ENCODE measurements at regions not wholly inside any gene's neighbourhood (a gene's known extent, or its start where the extent isn't known, plus 50 kb on each side); places are given as distances from the start of the nearest gene placed in this dataset.

DNA sequence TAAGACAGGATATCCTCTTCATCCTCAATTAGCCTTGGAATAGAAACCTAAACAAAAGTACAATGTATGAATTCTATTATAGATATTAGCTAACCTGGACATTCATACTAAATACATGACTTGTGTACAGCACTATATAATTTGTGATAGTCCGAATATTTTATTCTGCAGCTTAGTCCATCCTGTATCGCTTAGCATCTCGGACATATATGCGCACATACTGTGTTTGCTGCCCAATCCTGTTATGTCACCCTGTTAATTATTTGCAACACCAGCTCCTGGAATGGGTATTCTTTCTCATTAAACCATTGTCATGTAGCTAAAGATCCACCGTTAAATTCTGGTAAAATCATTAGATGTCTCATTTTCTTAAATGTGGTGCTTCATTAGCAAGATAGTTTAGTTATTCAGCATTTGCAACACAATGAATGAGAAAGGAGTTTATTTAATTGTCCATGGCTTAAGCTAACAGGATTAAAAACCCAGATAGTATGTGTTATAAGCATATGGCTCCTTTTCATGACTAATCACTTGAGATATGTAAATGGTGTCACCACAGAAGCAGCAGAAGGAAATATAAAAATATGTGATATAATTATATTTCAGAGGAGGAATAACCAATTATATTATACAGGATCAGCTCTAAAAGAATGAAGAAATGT is 156.0 kb upstream of the ARHGAP5 start:
- Histone ChIP-seq H3K27ac (no peak overlapping the region), H3K9me2 (replicated peaks; ENCODE audit: insufficient read depth) (no peaks in the 10 kb centered on the region), H3K9me3 (ENCODE audit: low read depth) (no peaks in the 10 kb centered on the region), H3K79me2 (no peaks in the 10 kb centered on the region), H3K4me3 (no peak overlapping the region), H3K4me2 (no peak overlapping the region), H3K27me3 (no peaks in the 10 kb centered on the region), H3K4me1 (ENCODE audit: insufficient read depth) (peaks cover under 1% of the 10 kb centered on the region), H3K36me3 (replicated peaks; ENCODE audit: insufficient read depth, low read depth) (no peaks in the 10 kb centered on the region), H2AFZ (no peak overlapping the region), H4K20me1 (ENCODE audit: insufficient read depth, poor library complexity, severe bottlenecking) (no peaks in the 10 kb centered on the region)
- TF ChIP-seq, protein P1, sequence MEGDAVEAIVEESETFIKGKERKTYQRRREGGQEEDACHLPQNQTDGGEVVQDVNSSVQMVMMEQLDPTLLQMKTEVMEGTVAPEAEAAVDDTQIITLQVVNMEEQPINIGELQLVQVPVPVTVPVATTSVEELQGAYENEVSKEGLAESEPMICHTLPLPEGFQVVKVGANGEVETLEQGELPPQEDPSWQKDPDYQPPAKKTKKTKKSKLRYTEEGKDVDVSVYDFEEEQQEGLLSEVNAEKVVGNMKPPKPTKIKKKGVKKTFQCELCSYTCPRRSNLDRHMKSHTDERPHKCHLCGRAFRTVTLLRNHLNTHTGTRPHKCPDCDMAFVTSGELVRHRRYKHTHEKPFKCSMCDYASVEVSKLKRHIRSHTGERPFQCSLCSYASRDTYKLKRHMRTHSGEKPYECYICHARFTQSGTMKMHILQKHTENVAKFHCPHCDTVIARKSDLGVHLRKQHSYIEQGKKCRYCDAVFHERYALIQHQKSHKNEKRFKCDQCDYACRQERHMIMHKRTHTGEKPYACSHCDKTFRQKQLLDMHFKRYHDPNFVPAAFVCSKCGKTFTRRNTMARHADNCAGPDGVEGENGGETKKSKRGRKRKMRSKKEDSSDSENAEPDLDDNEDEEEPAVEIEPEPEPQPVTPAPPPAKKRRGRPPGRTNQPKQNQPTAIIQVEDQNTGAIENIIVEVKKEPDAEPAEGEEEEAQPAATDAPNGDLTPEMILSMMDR (IDR thresholded peaks at IDR 0.05; ENCODE audit: poor library complexity) = no peak
- TF ChIP-seq EZH2 (IDR thresholded peaks at IDR 0.05; ENCODE audit: borderline replicate concordance) (no peak), EZH2phosphoT487 (IDR thresholded peaks at IDR 0.05; ENCODE audit: low read depth, severe bottlenecking, unreplicated experiment) (no peak)
- DNase-seq (ENCODE audit: low spot score) = no peak
- WGBS (ENCODE audit: low lambda C conversion rate, missing lambda C conversion rate) = 94% methylated on average over 5 of the region's 5 CpGs

DNA sequence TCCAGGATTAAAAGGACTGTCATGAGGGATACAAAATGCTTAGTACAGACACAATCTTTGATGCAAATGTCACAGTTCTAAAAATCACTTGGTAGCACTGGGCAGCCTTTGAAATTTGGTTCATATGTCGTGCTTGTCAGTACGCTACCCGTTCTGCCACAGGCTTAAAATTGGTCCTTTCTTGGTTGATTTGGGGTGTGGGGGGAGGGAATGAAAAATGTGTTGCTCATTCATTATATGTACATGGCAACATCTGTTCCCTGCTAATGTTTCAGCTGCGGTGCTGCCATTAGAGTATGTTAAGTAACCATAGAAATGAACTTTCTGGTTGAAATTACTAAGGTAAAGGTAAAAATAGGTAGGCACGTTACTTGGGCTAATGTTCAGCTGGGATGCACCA is 155.4 kb upstream of the ARHGAP5 start:
- TF ChIP-seq EZH2phosphoT487 (IDR thresholded peaks at IDR 0.05; ENCODE audit: low read depth, severe bottlenecking, unreplicated experiment) (no peak), EZH2 (IDR thresholded peaks at IDR 0.05; ENCODE audit: borderline replicate concordance) (no peak)
- TF ChIP-seq, protein P1 (IDR thresholded peaks at IDR 0.05; ENCODE audit: poor library complexity) = no peak
- no peaks in the 10 kb centered on the region for H3K9me3 ChIP-seq (ENCODE audit: low read depth)
- no peak overlapping the region for H3K27ac ChIP-seq
- no peaks in the 10 kb centered on the region for H3K27me3 ChIP-seq
- 92% methylated on average over 5 of the region's 5 CpGs for WGBS (ENCODE audit: low lambda C conversion rate, missing lambda C conversion rate)
- no peaks in the 10 kb centered on the region for H3K36me3 ChIP-seq (replicated peaks; ENCODE audit: insufficient read depth, low read depth)
- no peak for DNase-seq (ENCODE audit: low spot score)
- H3K4me1 ChIP-seq (ENCODE audit: insufficient read depth) = peaks cover 6% of the 10 kb centered on the region
- no peaks in the 10 kb centered on the region for H3K79me2 ChIP-seq
- H3K4me2 ChIP-seq = no peak overlapping the region
- no peak overlapping the region for H3K4me3 ChIP-seq
- no peak overlapping the region for H2AFZ ChIP-seq
- no peaks in the 10 kb centered on the region for H4K20me1 ChIP-seq (ENCODE audit: insufficient read depth, poor library complexity, severe bottlenecking)
- H3K9me2 ChIP-seq (replicated peaks; ENCODE audit: insufficient read depth) = no peaks in the 10 kb centered on the region

DNA sequence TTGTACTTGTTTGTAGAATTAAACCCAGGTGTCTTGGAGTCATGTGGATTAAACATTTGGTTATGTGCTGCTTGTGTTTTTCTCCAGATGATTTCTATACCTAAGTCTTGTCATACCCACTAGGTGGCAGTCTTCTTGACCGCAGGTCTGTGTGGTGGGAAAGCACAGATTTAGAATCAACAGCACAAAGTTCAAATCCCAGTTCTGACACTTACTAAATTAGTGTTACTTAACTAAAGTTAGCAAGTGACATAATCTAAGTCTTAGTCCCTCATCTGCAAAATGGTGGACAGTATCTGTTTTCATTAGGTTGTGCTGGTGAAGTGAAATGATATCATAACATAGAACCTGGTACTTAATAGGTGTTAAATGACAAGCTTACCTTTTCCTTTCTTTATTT is 151.0 kb upstream of the ARHGAP5 start:
- no peak overlapping the region for H2AFZ ChIP-seq

More for the DNA sequence above, 151.0 kb upstream of the ARHGAP5 start:
- peak; percentile 67 for DNase-seq (ENCODE audit: low spot score)
- Histone ChIP-seq H3K27me3 (no peaks in the 10 kb centered on the region), H3K79me2 (no peaks in the 10 kb centered on the region), H3K36me3 (replicated peaks; ENCODE audit: insufficient read depth, low read depth) (no peaks in the 10 kb centered on the region), H3K27ac (no peak overlapping the region), H3K4me1 (ENCODE audit: insufficient read depth) (peaks cover 12% of the 10 kb centered on the region), H3K9me3 (ENCODE audit: low read depth) (no peaks in the 10 kb centered on the region), H3K4me3 (no peak overlapping the region), H3K4me2 (no peak overlapping the region), H3K9me2 (replicated peaks; ENCODE audit: insufficient read depth) (no peaks in the 10 kb centered on the region), H4K20me1 (ENCODE audit: insufficient read depth, poor library complexity, severe bottlenecking) (no peaks in the 10 kb centered on the region)
- WGBS (ENCODE audit: low lambda C conversion rate, missing lambda C conversion rate) = 62% methylated on average over 1 of the region's 1 CpG
- TF ChIP-seq EZH2phosphoT487 (IDR thresholded peaks at IDR 0.05; ENCODE audit: low read depth, severe bottlenecking, unreplicated experiment) = no peak
- TF ChIP-seq, protein P1 (IDR thresholded peaks at IDR 0.05; ENCODE audit: poor library complexity) = peak; percentile 55
